Breast epithelium (tissue), 4 donors: ENCODE measurements at regions not wholly inside any gene's neighbourhood (a gene's known extent, or its start where the extent isn't known, plus 50 kb on each side); places are given as distances from the start of the nearest gene placed in this dataset.

ENCODE experiments used
- DNase-seq, 2 donors: peaks; one replicate each; pipeline ENCODE4 v3.0.0-alpha.2; 2019; ENCODE audit warnings: low spot score in 2 of 2
- H3K27ac ChIP-seq, 2 donors: fragments of 200-600 bp; sonication (generic) in 1 of 2; one replicate each; pipeline ENCODE4 v1.5.1; 2016 to 2019; ENCODE audit warnings: mild to moderate bottlenecking in 1 of 2
- H3K27me3 ChIP-seq, 2 donors: fragments of 200-600 bp; sonication (generic) in 1 of 2; one replicate each; pipeline versions ENCODE4 v1.5.1 to v1.6.0; 2017 to 2019; ENCODE audit warnings: control low read depth in 1 of 2, mild to moderate bottlenecking in 1 of 2
- H3K36me3 ChIP-seq: fragments of 200-600 bp; one replicate; pipeline ENCODE4 v1.5.1; 2019
- H3K4me1 ChIP-seq, 2 donors: fragments of 200-600 bp; sonication (generic); one replicate each; pipeline ENCODE4 v1.5.1; 2016 to 2019; ENCODE audit warnings: control low read depth in 1 of 2
- H3K4me3 ChIP-seq, 3 donors: fragments of 200-600 bp; sonication (generic); 1 replicate in 2 of 3; 2 replicates in 1 of 3; pipeline ENCODE4 v1.5.1; 2016 to 2019; ENCODE audit warnings: mild to moderate bottlenecking in 3 of 3, moderate library complexity in 2 of 3
- H3K9me3 ChIP-seq, 2 donors: fragments of 200-600 bp; sonication (generic) in 1 of 2; one replicate each; pipeline ENCODE4 v1.5.1; 2016 to 2019; ENCODE audit warnings: control low read depth in 1 of 2
- CTCF ChIP-seq, 3 donors: fragments of 450-650 bp; IDR thresholded peaks; one replicate each; pipeline ENCODE4 v1.5.1; 2016 to 2017; ENCODE audit warnings: antibody characterized with exemption in 3 of 3, mild to moderate bottlenecking in 3 of 3, moderate library complexity in 3 of 3
- POLR2A ChIP-seq: fragments of 450-650 bp; IDR thresholded peaks from one replicate; pipeline ENCODE4 v1.6.1; 2016; ENCODE audit warnings: antibody characterized with exemption, mild to moderate bottlenecking, moderate library complexity
- POLR2AphosphoS5 ChIP-seq, 3 donors: sonication (generic); formaldehyde crosslinking; IDR thresholded peaks; one replicate each; pipeline ENCODE4 v1.6.1; 2017; ENCODE audit warnings: antibody characterized with exemption in 3 of 3
- intact Hi-C: fragments of 100-400 bp; cut with DNase I; formaldehyde crosslinking; loops from one replicate; pipeline ENCODE4 v1.15.1; 2023; ENCODE audit warnings: low total_unique reads

DNA sequence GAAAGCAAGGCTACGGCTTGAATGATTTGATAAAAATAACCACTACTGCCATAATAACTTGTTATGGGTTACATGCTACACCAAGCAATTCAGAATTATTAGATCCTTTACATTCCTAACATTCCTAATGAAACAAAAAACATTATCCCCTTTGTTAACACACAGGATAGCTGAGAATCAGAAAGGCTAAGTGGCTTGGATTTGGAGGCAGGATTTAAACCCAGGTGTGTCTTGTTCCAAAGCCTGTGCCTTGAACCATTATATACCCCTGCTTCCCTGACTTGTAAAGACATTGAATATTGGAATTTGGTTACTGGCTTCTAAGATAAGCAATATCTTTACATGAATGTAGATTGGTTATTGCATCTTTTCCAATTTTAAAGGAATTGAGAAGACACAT, 417.1 kb upstream of the GOLIM4 start:
- TF ChIP-seq CTCF (IDR thresholded peaks at IDR 0.05) = no peak
- H3K4me3 ChIP-seq = no peak overlapping the region
- H3K9me3 ChIP-seq = no peaks in the 10 kb centered on the region
- intact Hi-C loops = no loop called here
- no peaks in the 10 kb centered on the region for H3K36me3 ChIP-seq
- peaks cover 0 to 3% of the 10 kb centered on the region in 2 donors for H3K27me3 ChIP-seq
- no peak overlapping the region for H3K27ac ChIP-seq
- H3K4me1 ChIP-seq = no peaks in the 10 kb centered on the region
- no peak for DNase-seq

DNA sequence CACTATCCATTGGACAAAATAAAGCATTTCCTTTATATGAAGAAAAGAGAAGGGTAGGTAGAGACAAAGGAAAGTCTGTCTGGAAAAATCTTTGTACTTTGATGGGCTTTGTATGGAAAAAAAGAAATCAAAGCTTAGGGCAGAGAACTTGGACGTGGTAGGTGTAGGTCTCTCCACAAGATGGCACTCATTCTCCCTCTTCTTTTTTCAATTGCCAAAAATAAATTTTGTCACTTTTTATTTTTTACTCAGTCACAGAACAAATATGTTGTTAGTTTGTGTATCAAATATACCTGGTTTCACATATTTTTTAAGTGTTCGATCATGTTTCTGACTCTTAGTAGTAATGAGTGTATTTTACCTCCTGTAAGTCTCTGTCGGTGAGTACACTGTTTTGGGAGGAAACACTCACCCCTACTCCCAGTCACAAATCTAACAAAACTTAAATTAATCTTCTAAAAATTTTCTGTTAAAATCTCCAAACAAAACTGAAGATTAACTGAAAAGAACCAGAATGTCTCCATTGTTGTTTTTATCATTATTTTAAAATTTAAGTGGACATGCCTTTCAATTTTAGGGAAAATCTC, 415.8 kb upstream of the GOLIM4 start:
- H3K4me1 ChIP-seq = no peaks in the 10 kb centered on the region
- H3K9me3 ChIP-seq = no peaks in the 10 kb centered on the region
- no peak for DNase-seq
- H3K36me3 ChIP-seq = no peaks in the 10 kb centered on the region
- intact Hi-C loops = no loop called here
- H3K27ac ChIP-seq = no peak overlapping the region
- TF ChIP-seq POLR2A = no peak
- TF ChIP-seq CTCF (IDR thresholded peaks at IDR 0.05) = no peak
- TF ChIP-seq POLR2AphosphoS5 (IDR thresholded peaks at IDR 0.05) = no peak
- H3K27me3 ChIP-seq = peaks cover 0 to 3% of the 10 kb centered on the region in 2 donors
- no peak overlapping the region for H3K4me3 ChIP-seq

GRCh38 chr3:168506589-168506988, 410.9 kb upstream of the GOLIM4 start:
- TF ChIP-seq POLR2A (no peak), POLR2AphosphoS5 (IDR thresholded peaks at IDR 0.05) (no peak), CTCF (IDR thresholded peaks at IDR 0.05) (no peak)
- no peaks in the 10 kb centered on the region for H3K36me3 ChIP-seq
- no peak overlapping the region for H3K4me3 ChIP-seq
- no peak for DNase-seq
- intact Hi-C loops = no loop called here
- H3K27me3 ChIP-seq = no peaks in the 10 kb centered on the region
- no peaks in the 10 kb centered on the region for H3K4me1 ChIP-seq
- H3K9me3 ChIP-seq = no peaks in the 10 kb centered on the region
- H3K27ac ChIP-seq = no peak overlapping the region

GRCh38 chr3:168501570-168501969, 405.8 kb upstream of the GOLIM4 start:
- no peaks in the 10 kb centered on the region for H3K9me3 ChIP-seq
- intact Hi-C loops = no loop called here
- H3K36me3 ChIP-seq = no peaks in the 10 kb centered on the region
- no peak for DNase-seq
- TF ChIP-seq POLR2AphosphoS5 (IDR thresholded peaks at IDR 0.05) (no peak), CTCF (IDR thresholded peaks at IDR 0.05) (no peak), POLR2A (no peak)
- H3K4me1 ChIP-seq = no peaks in the 10 kb centered on the region
- H3K27me3 ChIP-seq = no peaks in the 10 kb centered on the region
- no peak overlapping the region for H3K27ac ChIP-seq
- H3K4me3 ChIP-seq = no peak overlapping the region

GRCh38 chr3:168498194-168498593, 402.5 kb upstream of the GOLIM4 start:
- Histone ChIP-seq H3K27ac (no peak overlapping the region), H3K4me1 (no peaks in the 10 kb centered on the region), H3K4me3 (no peak overlapping the region), H3K36me3 (no peaks in the 10 kb centered on the region), H3K9me3 (no peaks in the 10 kb centered on the region), H3K27me3 (no peaks in the 10 kb centered on the region)
- DNase-seq = no peak
- no peak for TF ChIP-seq POLR2A
- no peak for TF ChIP-seq CTCF (IDR thresholded peaks at IDR 0.05)
- no peak for TF ChIP-seq POLR2AphosphoS5 (IDR thresholded peaks at IDR 0.05)
- intact Hi-C loops = no loop called here
